Heart left ventricle (tissue), 16 donors: ENCODE measurements at regions not wholly inside any gene's neighbourhood (a gene's known extent, or its start where the extent isn't known, plus 50 kb on each side); places are given as distances from the start of the nearest gene placed in this dataset.

ENCODE experiments used
- ATAC-seq, 4 donors: fragments of 200-7000 bp; cut with Tn5 transposase; one replicate each; pipeline ENCODE4 v1.9.1; 2020 to 2022; ENCODE audit warnings: moderate library complexity in 4 of 4, mild to moderate bottlenecking in 3 of 4, moderate number of reproducible peaks in 1 of 4
- DNase-seq, 5 donors: peaks; one replicate each; pipeline ENCODE4 v3.0.0-alpha.2; 2020
- H3K27ac ChIP-seq, 12 donors: fragments of 200-600 bp; sonication (generic) in 4 of 12; one replicate each; pipeline versions ENCODE4 v1.5.0 to v1.8.0; 2016 to 2022; ENCODE audit warnings: mild to moderate bottlenecking in 2 of 12
- H3K27me3 ChIP-seq, 9 donors: fragments of 200-600 bp; sonication (generic) in 2 of 9; one replicate each; pipeline versions ENCODE4 v1.5.1 to v1.8.0; 2016 to 2022; ENCODE audit warnings: mild to moderate bottlenecking in 3 of 9
- H3K36me3 ChIP-seq, 9 donors: fragments of 200-600 bp; sonication (generic) in 2 of 9; one replicate each; pipeline versions ENCODE4 v1.5.0 to v1.8.0; 2018 to 2022; ENCODE audit warnings: mild to moderate bottlenecking in 2 of 9
- H3K4me1 ChIP-seq, 12 donors: fragments of 200-600 bp; sonication (generic) in 4 of 12; one replicate each; pipeline versions ENCODE4 v1.5.0 to v1.8.0; 2016 to 2022; ENCODE audit warnings: mild to moderate bottlenecking in 3 of 12
- H3K4me3 ChIP-seq, 12 donors: fragments of 200-600 bp; sonication (generic) in 4 of 12; one replicate each; pipeline versions ENCODE4 v1.5.0 to v1.8.0; 2017 to 2022; ENCODE audit warnings: mild to moderate bottlenecking in 9 of 12, moderate library complexity in 4 of 12
- H3K9me3 ChIP-seq, 12 donors: fragments of 200-600 bp; sonication (generic) in 4 of 12; one replicate each; pipeline versions ENCODE4 v1.5.0 to v1.8.0; 2016 to 2022; ENCODE audit warnings: mild to moderate bottlenecking in 1 of 12
- POLR2A ChIP-seq, 2 donors: fragments of 450-650 bp; IDR thresholded peaks; one replicate each; pipeline ENCODE4 v1.6.1; 2017; ENCODE audit warnings: antibody characterized with exemption in 2 of 2, mild to moderate bottlenecking in 2 of 2, moderate library complexity in 2 of 2
- WGBS, 4 donors: extraction: QIAGEN DNeasy Blood & Tissue Kit in 2 of 4; methylation state at CpG; one replicate each; pipeline versions ENCODE4 v1.1.5 to v1.1.7; 2013 to 2018; 5-methylcytosine and 5-hydroxymethylcytosine counted together
- intact Hi-C, 10 donors: fragments of 100-400 bp; cut with DNase I; formaldehyde crosslinking; loops; one replicate each; pipeline versions ENCODE4 v1.11.1 to v1.14.2; 2022
- TF ChIP-seq, protein P1 (sequence below), 12 donors: fragments of 200-600 bp; sonication (generic) in 4 of 12; IDR thresholded peaks; one replicate each; pipeline versions ENCODE4 v1.5.0 to v1.8.0; 2018 to 2022; ENCODE audit warnings: antibody characterized with exemption in 12 of 12, mild to moderate bottlenecking in 5 of 12
- donor health status: ischemic (EF 13 %, LVEDD 7.1; RV severe dilation, severe dysfunction).
- donor health status: healthy with polysubstance abuse.
- donor health status: DM: no; HTN: yes; CAD: no.
- donor health status: DM: no; HTN: no; CAD: no.
- donor health status: ischemic (EF 25% LVEDD 6.9; RV normal size, moderate dysfunction).
- donor health status: ischemic (EF 25% LVEDD 5.7; RV mildly dilated, moderate dysfunction).
- donor health status: healthy.
- donor health status: DM: yes; HTN: yes; CAD: no.
- donor health status: ischemic (EF 35%, LVEDD 5.7; RV mildly dilated, moderate dysfunction).
- donor health status: nonischemic (EF 11% LVEDD 7.7; RV severe dilation, severe dysfunction).
- donor health status: DM: yes; HTN: yes; CAD: no.
- donor health status: PGD.
- donor health status: ischemic (EF 29% LVEDD 5.4; RV normal size, mild dysfunction).
- donor health status: nonischemic (EF 23%, LVEDD 6.1; RV moderate dilation, normal function).

DNA sequence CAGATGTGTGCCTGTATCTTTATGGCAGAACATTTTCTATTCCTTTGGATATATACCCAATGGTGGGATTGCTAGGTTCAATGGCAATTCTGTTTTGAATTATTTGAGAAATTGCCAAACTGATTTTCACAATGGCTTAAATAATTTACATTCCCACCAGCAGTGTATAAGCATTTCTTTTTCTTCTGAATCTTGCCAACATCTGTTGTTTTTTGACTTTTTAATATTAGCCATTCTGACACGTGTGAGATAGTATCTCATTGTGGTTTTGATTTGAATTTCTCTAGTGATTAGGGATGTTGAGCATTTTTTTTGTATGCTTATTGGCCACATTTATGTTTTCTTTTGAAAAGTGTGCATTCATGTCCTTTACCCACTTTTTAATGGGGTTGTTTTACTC, 864.3 kb upstream of the ADAMTS5 start:
- TF ChIP-seq, protein P1, sequence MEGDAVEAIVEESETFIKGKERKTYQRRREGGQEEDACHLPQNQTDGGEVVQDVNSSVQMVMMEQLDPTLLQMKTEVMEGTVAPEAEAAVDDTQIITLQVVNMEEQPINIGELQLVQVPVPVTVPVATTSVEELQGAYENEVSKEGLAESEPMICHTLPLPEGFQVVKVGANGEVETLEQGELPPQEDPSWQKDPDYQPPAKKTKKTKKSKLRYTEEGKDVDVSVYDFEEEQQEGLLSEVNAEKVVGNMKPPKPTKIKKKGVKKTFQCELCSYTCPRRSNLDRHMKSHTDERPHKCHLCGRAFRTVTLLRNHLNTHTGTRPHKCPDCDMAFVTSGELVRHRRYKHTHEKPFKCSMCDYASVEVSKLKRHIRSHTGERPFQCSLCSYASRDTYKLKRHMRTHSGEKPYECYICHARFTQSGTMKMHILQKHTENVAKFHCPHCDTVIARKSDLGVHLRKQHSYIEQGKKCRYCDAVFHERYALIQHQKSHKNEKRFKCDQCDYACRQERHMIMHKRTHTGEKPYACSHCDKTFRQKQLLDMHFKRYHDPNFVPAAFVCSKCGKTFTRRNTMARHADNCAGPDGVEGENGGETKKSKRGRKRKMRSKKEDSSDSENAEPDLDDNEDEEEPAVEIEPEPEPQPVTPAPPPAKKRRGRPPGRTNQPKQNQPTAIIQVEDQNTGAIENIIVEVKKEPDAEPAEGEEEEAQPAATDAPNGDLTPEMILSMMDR (IDR thresholded peaks at IDR 0.05), result no peak
- TF ChIP-seq POLR2A (IDR thresholded peaks at IDR 0.05), result no peak
- no peaks in the 10 kb centered on the region for H3K27me3 ChIP-seq
- WGBS, 4 donors, result 0 to 45% (median 16%) methylated on average over 1 of the region's 1 CpG
- intact Hi-C loops, result no loop called here
- ATAC-seq (no peak), DNase-seq (no peak)
- no peaks in the 10 kb centered on the region for H3K36me3 ChIP-seq
- H3K27ac ChIP-seq, result no peak overlapping the region
- peaks cover 0 to 8% (median 0%) of the 10 kb centered on the region in 12 donors for H3K9me3 ChIP-seq
- H3K4me1 ChIP-seq, result no peaks in the 10 kb centered on the region
- no peak overlapping the region for H3K4me3 ChIP-seq

DNA sequence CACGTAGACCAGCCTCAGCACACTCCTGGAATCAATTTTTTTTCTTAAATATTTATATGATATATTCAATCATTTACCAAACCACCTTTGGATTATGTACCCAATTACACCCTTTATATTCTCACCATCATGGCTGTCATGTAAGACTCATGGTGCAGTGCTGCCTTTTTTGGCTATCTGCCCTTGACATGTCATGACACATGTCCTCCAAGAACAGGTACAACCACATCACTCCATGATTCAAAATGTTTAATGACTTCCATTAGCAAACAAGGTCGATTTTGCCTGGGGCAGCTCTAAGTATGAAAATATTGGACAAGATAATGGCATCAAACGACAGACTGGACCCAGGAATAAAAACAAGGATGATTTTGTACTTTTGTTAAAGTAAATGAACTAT, 861.1 kb upstream of the ADAMTS5 start:
- intact Hi-C loops, result no loop called here
- Histone ChIP-seq H3K27ac (no peak overlapping the region), H3K4me3 (no peak overlapping the region), H3K9me3 (no peaks in the 10 kb centered on the region), H3K36me3 (no peaks in the 10 kb centered on the region), H3K27me3 (no peaks in the 10 kb centered on the region), H3K4me1 (no peaks in the 10 kb centered on the region)
- WGBS, 4 donors, result 57 to 79% (median 78%) methylated on average over 3 of the region's 3 CpGs
- no peak for DNase-seq
- no peak for ATAC-seq
- no peak for TF ChIP-seq POLR2A (IDR thresholded peaks at IDR 0.05)
- TF ChIP-seq, protein P1 (IDR thresholded peaks at IDR 0.05), result no peak

DNA sequence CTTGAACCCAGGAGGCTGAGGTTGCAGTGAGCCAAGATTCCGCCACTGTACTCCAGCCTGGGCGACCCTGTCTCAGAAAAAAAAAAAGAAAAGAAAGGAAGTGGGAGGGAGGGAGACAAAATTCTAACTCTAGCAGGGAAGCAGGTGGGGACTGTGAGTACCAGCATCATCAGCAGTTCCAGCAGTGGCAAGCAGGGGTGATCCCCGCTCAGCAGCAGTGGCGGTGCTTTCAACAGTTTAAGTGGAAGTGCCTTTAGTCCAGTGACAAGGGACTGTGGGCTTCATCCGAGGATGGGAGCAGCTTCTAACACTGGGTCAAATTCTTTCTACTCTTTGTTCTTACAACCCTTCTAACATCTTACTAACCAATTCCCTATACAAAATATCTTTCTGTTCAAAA, 858.1 kb upstream of the ADAMTS5 start:
- intact Hi-C loops, result no loop called here
- ATAC-seq, result no peak
- WGBS, 4 donors, result 70 to 73% (median 72%) methylated on average over 5 of the region's 5 CpGs

DNA sequence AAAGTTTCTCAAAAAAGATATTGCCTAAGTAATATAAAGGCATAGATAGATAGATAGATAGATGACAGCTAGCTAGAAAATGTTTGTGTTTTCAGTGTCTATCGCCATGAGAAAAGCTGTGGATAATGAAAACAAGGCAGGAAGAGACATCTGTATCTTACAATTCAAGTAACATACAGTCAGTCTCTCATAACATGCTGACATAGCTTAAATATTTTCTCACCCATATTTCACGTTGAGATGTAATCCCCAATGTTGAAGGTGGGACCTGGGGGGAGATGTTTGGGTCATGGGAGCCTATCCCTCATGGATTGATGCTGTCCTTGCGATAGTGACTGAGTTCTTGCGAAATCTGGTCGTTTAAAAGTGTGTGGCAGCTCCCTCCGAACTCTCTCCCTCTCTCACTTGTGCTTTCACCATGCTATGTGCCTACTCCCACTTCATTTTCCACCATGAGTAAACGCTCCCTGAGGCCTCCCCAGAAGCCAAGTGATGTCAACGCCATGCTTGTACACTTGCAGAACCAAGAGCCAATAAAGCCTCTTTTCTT, 856.8 kb upstream of the ADAMTS5 start:
- Histone ChIP-seq H3K4me1 (peaks cover 0 to 1% (median 0%) of the 10 kb centered on the region in 12 donors), H3K4me3 (no peak overlapping the region), H3K9me3 (no peaks in the 10 kb centered on the region), H3K27me3 (no peaks in the 10 kb centered on the region), H3K36me3 (no peaks in the 10 kb centered on the region), H3K27ac (no peak overlapping the region)
- TF ChIP-seq, protein P1 (IDR thresholded peaks at IDR 0.05), result no peak
- no peak for TF ChIP-seq POLR2A (IDR thresholded peaks at IDR 0.05)
- DNase-seq (no peak), ATAC-seq (no peak)
- 80 to 86% (median 83%) methylated on average over 8 of the region's 8 CpGs for WGBS, 4 donors
- intact Hi-C loops, result no loop called here

More for the DNA sequence above, 858.1 kb upstream of the ADAMTS5 start:
- Histone ChIP-seq H3K36me3 (no peaks in the 10 kb centered on the region), H3K9me3 (no peaks in the 10 kb centered on the region), H3K27me3 (no peaks in the 10 kb centered on the region), H3K27ac (no peak overlapping the region), H3K4me3 (no peak overlapping the region), H3K4me1 (no peaks in the 10 kb centered on the region)
- TF ChIP-seq, protein P1 (IDR thresholded peaks at IDR 0.05), result no peak
- TF ChIP-seq POLR2A (IDR thresholded peaks at IDR 0.05), result no peak
- no peak for DNase-seq
